ENCODE measurements at regions not wholly inside any gene's neighbourhood (a gene's known extent, or its start where the extent isn't known, plus 50 kb on each side); places are given as distances from the start of the nearest gene placed in this dataset.
"Not testable (repeated sequence)": the region's sequence is repeated elsewhere in the genome, so short reads cannot be mapped to it uniquely, and the experiment has no call there.

GRCh38 chr1:244154872-244155531 lies 103.9 kb downstream of the ZBTB18 start:
- DNase-seq (ENCODE audit: low read depth): no peak
- TF ChIP-seq, protein P1, sequence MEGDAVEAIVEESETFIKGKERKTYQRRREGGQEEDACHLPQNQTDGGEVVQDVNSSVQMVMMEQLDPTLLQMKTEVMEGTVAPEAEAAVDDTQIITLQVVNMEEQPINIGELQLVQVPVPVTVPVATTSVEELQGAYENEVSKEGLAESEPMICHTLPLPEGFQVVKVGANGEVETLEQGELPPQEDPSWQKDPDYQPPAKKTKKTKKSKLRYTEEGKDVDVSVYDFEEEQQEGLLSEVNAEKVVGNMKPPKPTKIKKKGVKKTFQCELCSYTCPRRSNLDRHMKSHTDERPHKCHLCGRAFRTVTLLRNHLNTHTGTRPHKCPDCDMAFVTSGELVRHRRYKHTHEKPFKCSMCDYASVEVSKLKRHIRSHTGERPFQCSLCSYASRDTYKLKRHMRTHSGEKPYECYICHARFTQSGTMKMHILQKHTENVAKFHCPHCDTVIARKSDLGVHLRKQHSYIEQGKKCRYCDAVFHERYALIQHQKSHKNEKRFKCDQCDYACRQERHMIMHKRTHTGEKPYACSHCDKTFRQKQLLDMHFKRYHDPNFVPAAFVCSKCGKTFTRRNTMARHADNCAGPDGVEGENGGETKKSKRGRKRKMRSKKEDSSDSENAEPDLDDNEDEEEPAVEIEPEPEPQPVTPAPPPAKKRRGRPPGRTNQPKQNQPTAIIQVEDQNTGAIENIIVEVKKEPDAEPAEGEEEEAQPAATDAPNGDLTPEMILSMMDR (IDR thresholded peaks at IDR 0.05; ENCODE audit: insufficient read depth, low read depth, low read length): no peak
- no peak overlapping the region for H3K4me3 ChIP-seq (ENCODE audit: low read depth, low read length)

- no peak for DNase-seq (ENCODE audit: low read depth)
- H3K4me3 ChIP-seq (ENCODE audit: low read depth, low read length): no peak overlapping the region
- TF ChIP-seq, protein P1 (IDR thresholded peaks at IDR 0.05; ENCODE audit: insufficient read depth, low read depth, low read length): no peak
These were observed 104.6 kb downstream of the ZBTB18 start for GRCh38 chr1:244155661-244156060.

- DNase-seq (ENCODE audit: low read depth); H3K4me3 ChIP-seq (ENCODE audit: low read depth, low read length): not testable (repeated sequence)
These were observed 105.5 kb downstream of the ZBTB18 start for GRCh38 chr1:244156617-244157016.

GRCh38 chr1:244157731-244158438 lies 106.8 kb downstream of the ZBTB18 start:
- TF ChIP-seq, protein P1 (IDR thresholded peaks at IDR 0.05; ENCODE audit: insufficient read depth, low read depth, low read length): no peak
- DNase-seq (ENCODE audit: low read depth): no peak
- no peak overlapping the region for H3K4me3 ChIP-seq (ENCODE audit: low read depth, low read length)

DNA sequence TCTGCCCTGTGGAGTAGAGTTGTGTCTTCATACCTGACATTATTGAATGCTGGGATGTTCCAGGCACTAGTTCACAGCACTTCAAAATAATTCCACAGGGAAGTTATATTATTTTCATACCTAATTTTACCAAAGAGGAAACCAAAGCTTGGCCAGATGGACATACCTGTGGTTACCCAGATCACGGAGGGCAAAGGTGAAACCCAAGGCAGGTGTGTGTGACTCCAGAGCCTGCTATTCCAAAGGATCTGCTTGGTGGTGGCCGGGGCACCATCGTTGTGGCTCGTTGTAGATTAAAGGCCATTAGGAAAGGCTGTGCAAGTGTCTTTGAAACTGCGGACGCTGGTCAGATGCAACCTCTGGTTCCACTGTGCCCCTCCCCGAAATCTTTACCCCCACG lies 108.6 kb downstream of the ZBTB18 start:
- no peak overlapping the region for H3K4me3 ChIP-seq (ENCODE audit: low read depth, low read length)
- no peak for DNase-seq (ENCODE audit: low read depth)
- TF ChIP-seq, protein P1 (IDR thresholded peaks at IDR 0.05; ENCODE audit: insufficient read depth, low read depth, low read length): no peak

- no peak for DNase-seq (ENCODE audit: low read depth)
- no peak overlapping the region for H3K4me3 ChIP-seq (ENCODE audit: low read depth, low read length)
- TF ChIP-seq, protein P1 (IDR thresholded peaks at IDR 0.05; ENCODE audit: insufficient read depth, low read depth, low read length): no peak
These were observed 109.6 kb downstream of the ZBTB18 start for GRCh38 chr1:244160455-244161235.

- no peak for DNase-seq (ENCODE audit: low read depth)
- TF ChIP-seq, protein P1 (IDR thresholded peaks at IDR 0.05; ENCODE audit: insufficient read depth, low read depth, low read length): no peak
- no peak overlapping the region for H3K4me3 ChIP-seq (ENCODE audit: low read depth, low read length)
These were observed 110.1 kb downstream of the ZBTB18 start for GRCh38 chr1:244161236-244161510.

Data from fibroblast of villous mesenchyme (primary cell).